KMS-11 (cell line): ENCODE measurements at regions not wholly inside any gene's neighbourhood (a gene's known extent, or its start where the extent isn't known, plus 50 kb on each side); places are given as distances from the start of the nearest gene placed in this dataset.

Experiments
- H2AFZ ChIP-seq: fragments of 200-600 bp; sonication (generic); 2 replicates; pipeline ENCODE4 v1.6.1; 2016; ENCODE audit warnings: antibody characterized with exemption, mixed run types, low read depth
- H3K27ac ChIP-seq: fragments of 200-600 bp; sonication (generic); 2 replicates; pipeline ENCODE4 v1.6.1; 2016; ENCODE audit warnings: mild to moderate bottlenecking, mixed run types
- H3K27me3 ChIP-seq: fragments of 200-600 bp; sonication (generic); 2 replicates; pipeline ENCODE4 v1.6.1; 2017; ENCODE audit warnings: mild to moderate bottlenecking, low read depth, mixed run types, moderate library complexity; ENCODE audit not compliant: insufficient read depth
- H3K36me3 ChIP-seq: fragments of 200-600 bp; sonication (generic); 2 replicates; pipeline ENCODE4 v1.6.1; 2017; ENCODE audit warnings: mild to moderate bottlenecking, mixed run types; ENCODE audit not compliant: insufficient read depth
- H3K4me1 ChIP-seq: fragments of 200-600 bp; sonication (generic); 2 replicates; pipeline ENCODE4 v1.6.1; 2016; ENCODE audit warnings: mild to moderate bottlenecking, low read depth, mixed run types; ENCODE audit not compliant: poor library complexity, severe bottlenecking
- H3K4me2 ChIP-seq: fragments of 200-600 bp; sonication (generic); 2 replicates; pipeline ENCODE4 v1.7.0; 2016; ENCODE audit warnings: mild to moderate bottlenecking, mixed run types
- H3K4me3 ChIP-seq: fragments of 200-600 bp; sonication (generic); IDR thresholded peaks from 2 replicates; pipeline ENCODE4 v1.6.1; 2017; ENCODE audit warnings: low read depth, low read length, mixed read lengths; ENCODE audit not compliant: insufficient read depth
- H3K79me2 ChIP-seq: fragments of 200-600 bp; sonication (generic); 2 replicates; pipeline ENCODE4 v1.6.1; 2016; ENCODE audit warnings: low read depth, mixed run types; ENCODE audit not compliant: insufficient read depth
- H3K9ac ChIP-seq: fragments of 200-600 bp; sonication (generic); 2 replicates; pipeline ENCODE4 v1.6.1; 2016; ENCODE audit warnings: mild to moderate bottlenecking, mixed run types
- H4K20me1 ChIP-seq: fragments of 200-600 bp; sonication (generic); 2 replicates; pipeline ENCODE4 v1.6.1; 2016; ENCODE audit warnings: mild to moderate bottlenecking, mixed run types; ENCODE audit not compliant: insufficient read depth
- TF ChIP-seq, protein P1 (sequence below): fragments of 200-600 bp; sonication (generic); conservative IDR thresholded peaks from 2 replicates; pipeline ENCODE4 v1.6.1; 2017; ENCODE audit warnings: low read depth, mild to moderate bottlenecking, antibody characterized with exemption, low read length, moderate library complexity, mixed read lengths

DNA sequence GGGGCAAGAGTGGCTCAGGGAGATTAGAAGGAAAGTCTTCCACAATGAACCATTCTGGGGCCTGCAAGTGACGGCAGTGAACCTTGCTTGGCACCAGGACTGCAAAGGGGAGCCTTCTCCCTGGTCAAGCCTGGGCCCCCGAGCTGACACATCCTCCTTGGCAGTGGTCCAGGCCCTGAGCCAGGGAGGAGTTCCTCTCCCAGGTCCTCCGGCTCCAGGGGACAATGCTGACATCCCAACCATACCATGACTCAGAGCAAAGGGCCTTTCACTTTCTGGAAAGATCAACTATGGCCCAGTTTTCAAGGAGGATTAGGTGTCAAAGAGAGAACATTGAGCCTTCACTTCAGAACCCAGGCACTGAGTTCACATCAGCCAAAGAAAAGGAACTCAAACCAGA is 756.5 kb upstream of the TBX3 start:
- H3K36me3 ChIP-seq, result no peaks in the 10 kb centered on the region
- no peak overlapping the region for H3K4me3 ChIP-seq
- H3K79me2 ChIP-seq, result no peaks in the 10 kb centered on the region
- TF ChIP-seq, protein P1, sequence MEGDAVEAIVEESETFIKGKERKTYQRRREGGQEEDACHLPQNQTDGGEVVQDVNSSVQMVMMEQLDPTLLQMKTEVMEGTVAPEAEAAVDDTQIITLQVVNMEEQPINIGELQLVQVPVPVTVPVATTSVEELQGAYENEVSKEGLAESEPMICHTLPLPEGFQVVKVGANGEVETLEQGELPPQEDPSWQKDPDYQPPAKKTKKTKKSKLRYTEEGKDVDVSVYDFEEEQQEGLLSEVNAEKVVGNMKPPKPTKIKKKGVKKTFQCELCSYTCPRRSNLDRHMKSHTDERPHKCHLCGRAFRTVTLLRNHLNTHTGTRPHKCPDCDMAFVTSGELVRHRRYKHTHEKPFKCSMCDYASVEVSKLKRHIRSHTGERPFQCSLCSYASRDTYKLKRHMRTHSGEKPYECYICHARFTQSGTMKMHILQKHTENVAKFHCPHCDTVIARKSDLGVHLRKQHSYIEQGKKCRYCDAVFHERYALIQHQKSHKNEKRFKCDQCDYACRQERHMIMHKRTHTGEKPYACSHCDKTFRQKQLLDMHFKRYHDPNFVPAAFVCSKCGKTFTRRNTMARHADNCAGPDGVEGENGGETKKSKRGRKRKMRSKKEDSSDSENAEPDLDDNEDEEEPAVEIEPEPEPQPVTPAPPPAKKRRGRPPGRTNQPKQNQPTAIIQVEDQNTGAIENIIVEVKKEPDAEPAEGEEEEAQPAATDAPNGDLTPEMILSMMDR, result no peak
- no peak overlapping the region for H2AFZ ChIP-seq
- no peak overlapping the region for H3K27ac ChIP-seq
- no peaks in the 10 kb centered on the region for H3K4me1 ChIP-seq
- H3K4me2 ChIP-seq, result no peak overlapping the region
- H3K27me3 ChIP-seq, result no peaks in the 10 kb centered on the region
- H4K20me1 ChIP-seq, result no peaks in the 10 kb centered on the region
- no peak overlapping the region for H3K9ac ChIP-seq

DNA sequence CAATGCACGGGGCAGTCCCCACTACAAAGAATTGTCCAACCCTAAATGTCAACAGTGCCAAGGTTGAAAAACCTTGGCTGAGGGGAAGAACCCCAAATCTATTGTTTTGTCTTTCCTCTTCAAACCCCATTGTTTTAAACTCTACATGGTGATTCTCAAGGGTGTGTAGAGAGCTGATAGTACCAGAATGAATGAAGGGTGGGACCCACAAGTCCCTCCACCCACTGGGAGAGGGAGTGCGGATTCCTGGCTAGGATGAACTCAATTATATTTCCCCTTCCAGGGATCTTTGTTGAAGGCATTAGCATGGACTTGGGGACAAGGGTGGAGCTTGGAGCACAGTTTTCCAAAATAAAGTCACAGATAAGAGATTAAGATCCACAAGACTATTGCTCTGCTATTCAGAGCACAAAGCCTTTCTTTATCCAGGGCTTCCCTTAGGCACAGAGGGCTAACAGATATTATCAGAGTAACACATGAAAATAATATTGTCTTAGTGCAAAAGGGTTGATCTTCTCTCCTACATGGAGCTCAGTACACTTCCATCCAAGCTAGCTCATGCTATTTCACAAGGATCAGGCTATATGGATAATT is 755.1 kb upstream of the TBX3 start:
- no peaks in the 10 kb centered on the region for H3K4me1 ChIP-seq
- H2AFZ ChIP-seq, result no peak overlapping the region

DNA sequence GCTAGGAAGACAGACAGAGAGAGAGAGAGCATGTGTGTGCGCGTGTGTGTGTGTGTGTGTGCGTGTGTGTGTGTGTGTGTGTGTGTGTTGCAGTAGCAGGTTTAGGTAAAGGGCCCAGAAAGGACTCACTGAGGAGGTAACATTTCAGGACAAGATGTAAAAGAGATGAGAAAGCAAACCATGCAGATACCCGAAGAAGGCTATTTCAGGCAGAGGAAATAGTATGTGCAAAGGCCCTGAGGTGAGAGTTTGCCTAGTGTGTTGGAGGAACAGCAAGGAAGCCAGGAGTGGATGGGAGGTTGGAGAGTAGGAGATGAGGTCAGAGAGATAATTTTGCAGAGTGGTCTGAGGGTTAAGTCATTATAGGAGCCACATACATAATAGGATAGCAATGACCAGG is 754.3 kb upstream of the TBX3 start:
- Histone ChIP-seq H3K79me2 (no peaks in the 10 kb centered on the region), H3K36me3 (no peaks in the 10 kb centered on the region), H3K9ac (no peak overlapping the region), H3K27me3 (no peaks in the 10 kb centered on the region), H3K4me2 (no peak overlapping the region), H4K20me1 (no peaks in the 10 kb centered on the region), H3K4me3 (no peak overlapping the region), H3K4me1 (no peaks in the 10 kb centered on the region), H3K27ac (no peak overlapping the region), H2AFZ (no peak overlapping the region)
- TF ChIP-seq, protein P1, result no peak

More for the DNA sequence above, 755.1 kb upstream of the TBX3 start:
- no peak overlapping the region for H3K4me2 ChIP-seq
- H3K9ac ChIP-seq, result no peak overlapping the region
- no peaks in the 10 kb centered on the region for H3K79me2 ChIP-seq
- H4K20me1 ChIP-seq, result no peaks in the 10 kb centered on the region
- H3K27ac ChIP-seq, result no peak overlapping the region
- no peaks in the 10 kb centered on the region for H3K27me3 ChIP-seq
- no peak overlapping the region for H3K4me3 ChIP-seq
- TF ChIP-seq, protein P1, result no peak
- H3K36me3 ChIP-seq, result no peaks in the 10 kb centered on the region

DNA sequence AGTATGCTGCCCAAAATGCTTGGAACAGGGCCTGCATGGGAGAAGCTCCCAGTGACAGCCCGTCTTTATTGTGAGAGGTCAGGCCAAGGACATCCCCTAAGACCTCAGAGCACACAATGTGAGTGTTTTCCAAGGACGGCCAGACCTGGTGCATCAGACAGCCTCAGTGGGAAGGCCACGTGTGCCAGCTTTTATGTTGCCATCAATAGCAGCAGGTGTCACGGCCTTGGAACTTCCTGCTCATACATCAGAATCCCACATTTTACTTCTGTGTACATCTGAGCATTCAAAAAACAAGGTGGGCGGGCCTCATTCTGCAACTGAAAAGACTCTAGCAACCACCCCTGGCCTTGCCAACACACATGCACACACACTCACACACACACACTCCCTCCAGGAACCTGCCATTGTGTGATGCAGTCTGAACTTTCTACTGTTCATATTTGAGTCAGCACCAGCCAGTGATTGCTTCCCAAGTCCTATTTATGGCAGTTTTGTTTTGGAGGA is 753.1 kb upstream of the TBX3 start:
- Histone ChIP-seq H3K27me3 (no peaks in the 10 kb centered on the region), H3K27ac (no peak overlapping the region), H3K9ac (no peak overlapping the region), H4K20me1 (no peaks in the 10 kb centered on the region), H3K79me2 (no peaks in the 10 kb centered on the region), H2AFZ (no peak overlapping the region), H3K4me2 (no peak overlapping the region), H3K4me3 (no peak overlapping the region), H3K36me3 (no peaks in the 10 kb centered on the region), H3K4me1 (no peaks in the 10 kb centered on the region)
- TF ChIP-seq, protein P1, result no peak
